PFSK-1 (cell line): ENCODE measurements at regions not wholly inside any gene's neighbourhood (a gene's known extent, or its start where the extent isn't known, plus 50 kb on each side); places are given as distances from the start of the nearest gene placed in this dataset.

ENCODE experiments used
- FOXP2 ChIP-seq: optimal IDR thresholded peaks from 2 replicates; pipeline ENCODE3; 2011; ENCODE audit warnings: borderline replicate concordance, control low read depth, inconsistent platforms; ENCODE audit not compliant: insufficient read depth; ENCODE audit errors: extremely low read length, extremely low read depth
- POLR2AphosphoS5 ChIP-seq: IDR thresholded peaks from 2 replicates; pipeline ENCODE4 v1.6.1; 2012; ENCODE audit warnings: low read depth, mild to moderate bottlenecking, control low read depth, low read length, moderate library complexity
- SIN3A ChIP-seq: IDR thresholded peaks from 2 replicates; pipeline ENCODE4 v1.6.1; 2012; ENCODE audit warnings: mild to moderate bottlenecking, low read length, moderate library complexity, borderline replicate concordance; ENCODE audit not compliant: insufficient read depth
- TAF1 ChIP-seq: IDR thresholded peaks from 2 replicates; pipeline ENCODE4 v1.6.1; 2012; ENCODE audit warnings: low read length, control low read depth, borderline replicate concordance; ENCODE audit not compliant: insufficient read depth
- TF ChIP-seq, protein P1 (sequence below), 2 experiments: IDR thresholded peaks; 2 replicates each; pipeline versions ENCODE4 v1.6.1 to v1.8.0; 2011 to 2012; ENCODE audit warnings: low read depth in 2 of 2, low read length in 2 of 2, control low read depth in 1 of 2, inconsistent platforms in 1 of 2, mild to moderate bottlenecking in 1 of 2, moderate library complexity in 1 of 2; ENCODE audit not compliant: insufficient read depth in 1 of 2

DNA sequence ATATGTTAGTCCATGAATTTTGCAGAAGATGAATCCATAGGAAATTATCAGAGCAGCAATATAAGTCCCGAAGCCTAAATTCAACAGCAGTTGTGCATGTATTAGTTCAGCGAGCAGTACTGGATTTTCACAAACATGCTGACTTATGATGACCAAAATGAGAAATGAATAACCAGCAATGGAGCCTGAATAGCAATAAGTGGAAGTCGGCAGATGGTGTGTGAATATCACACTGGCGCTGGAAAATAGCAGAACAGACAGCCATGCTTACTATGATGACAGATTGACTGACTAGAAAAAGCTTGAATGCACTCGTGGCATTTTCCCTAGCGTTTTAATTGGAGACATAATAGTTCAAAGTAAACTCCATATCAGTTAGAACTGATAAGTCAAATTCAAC, 1114.5 kb downstream of the DSC3 start:
- TF ChIP-seq SIN3A (no peak), POLR2AphosphoS5 (no peak), FOXP2 (no peak), TAF1 (no peak)
- TF ChIP-seq, protein P1, sequence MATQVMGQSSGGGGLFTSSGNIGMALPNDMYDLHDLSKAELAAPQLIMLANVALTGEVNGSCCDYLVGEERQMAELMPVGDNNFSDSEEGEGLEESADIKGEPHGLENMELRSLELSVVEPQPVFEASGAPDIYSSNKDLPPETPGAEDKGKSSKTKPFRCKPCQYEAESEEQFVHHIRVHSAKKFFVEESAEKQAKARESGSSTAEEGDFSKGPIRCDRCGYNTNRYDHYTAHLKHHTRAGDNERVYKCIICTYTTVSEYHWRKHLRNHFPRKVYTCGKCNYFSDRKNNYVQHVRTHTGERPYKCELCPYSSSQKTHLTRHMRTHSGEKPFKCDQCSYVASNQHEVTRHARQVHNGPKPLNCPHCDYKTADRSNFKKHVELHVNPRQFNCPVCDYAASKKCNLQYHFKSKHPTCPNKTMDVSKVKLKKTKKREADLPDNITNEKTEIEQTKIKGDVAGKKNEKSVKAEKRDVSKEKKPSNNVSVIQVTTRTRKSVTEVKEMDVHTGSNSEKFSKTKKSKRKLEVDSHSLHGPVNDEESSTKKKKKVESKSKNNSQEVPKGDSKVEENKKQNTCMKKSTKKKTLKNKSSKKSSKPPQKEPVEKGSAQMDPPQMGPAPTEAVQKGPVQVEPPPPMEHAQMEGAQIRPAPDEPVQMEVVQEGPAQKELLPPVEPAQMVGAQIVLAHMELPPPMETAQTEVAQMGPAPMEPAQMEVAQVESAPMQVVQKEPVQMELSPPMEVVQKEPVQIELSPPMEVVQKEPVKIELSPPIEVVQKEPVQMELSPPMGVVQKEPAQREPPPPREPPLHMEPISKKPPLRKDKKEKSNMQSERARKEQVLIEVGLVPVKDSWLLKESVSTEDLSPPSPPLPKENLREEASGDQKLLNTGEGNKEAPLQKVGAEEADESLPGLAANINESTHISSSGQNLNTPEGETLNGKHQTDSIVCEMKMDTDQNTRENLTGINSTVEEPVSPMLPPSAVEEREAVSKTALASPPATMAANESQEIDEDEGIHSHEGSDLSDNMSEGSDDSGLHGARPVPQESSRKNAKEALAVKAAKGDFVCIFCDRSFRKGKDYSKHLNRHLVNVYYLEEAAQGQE (IDR thresholded peaks at IDR 0.05; ENCODE audit: insufficient read depth in 1 of 2, low read depth in 2 of 2, low read length in 2 of 2): no peak

DNA sequence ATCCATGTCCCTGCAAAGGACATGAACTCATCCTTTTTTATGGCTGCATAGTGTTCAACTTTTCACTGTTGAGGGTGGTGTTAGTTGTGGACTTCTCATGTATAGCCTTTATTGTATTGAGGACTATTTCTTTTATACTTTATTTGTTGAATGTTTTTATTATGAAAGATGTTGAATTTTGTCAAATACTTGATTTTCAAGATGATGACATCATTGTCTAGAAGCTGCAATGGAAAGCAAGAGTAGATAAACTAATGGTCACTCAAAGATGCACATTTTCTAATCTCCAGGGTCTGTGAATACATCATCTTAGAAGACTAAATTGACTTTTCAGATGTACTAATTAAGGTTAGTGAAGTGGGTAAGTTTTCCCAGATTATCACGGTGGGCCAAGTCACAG, 1117.0 kb downstream of the DSC3 start:
- no peak for TF ChIP-seq TAF1
- TF ChIP-seq, protein P1 (IDR thresholded peaks at IDR 0.05; ENCODE audit: insufficient read depth in 1 of 2, low read depth in 2 of 2, low read length in 2 of 2): no peak
- no peak for TF ChIP-seq SIN3A
- TF ChIP-seq FOXP2: no peak
- no peak for TF ChIP-seq POLR2AphosphoS5

DNA sequence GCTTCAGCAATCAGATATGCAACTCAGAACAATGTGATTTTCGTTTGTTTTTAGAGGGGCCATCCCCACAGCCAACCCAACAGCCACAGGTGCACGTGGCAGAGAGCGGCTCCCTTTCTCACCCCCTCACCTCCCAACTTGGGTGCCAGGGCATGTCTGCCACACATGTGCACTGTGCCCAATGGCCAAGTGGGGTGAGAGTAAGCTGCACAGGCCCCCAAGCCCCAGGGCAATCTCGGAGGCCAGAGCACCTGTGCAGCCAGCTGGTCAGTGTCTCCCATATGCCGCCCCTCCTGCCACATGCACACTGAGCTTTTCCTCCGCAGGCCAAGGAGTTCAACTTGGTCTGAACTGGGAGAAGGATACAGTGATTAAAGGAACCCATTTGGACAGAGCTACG, 1130.2 kb downstream of the DSC3 start:
- TF ChIP-seq POLR2AphosphoS5 (no peak), FOXP2 (no peak), SIN3A (no peak), TAF1 (no peak)
- TF ChIP-seq, protein P1 (IDR thresholded peaks at IDR 0.05; ENCODE audit: insufficient read depth in 1 of 2, low read depth in 2 of 2, low read length in 2 of 2): no peak

DNA sequence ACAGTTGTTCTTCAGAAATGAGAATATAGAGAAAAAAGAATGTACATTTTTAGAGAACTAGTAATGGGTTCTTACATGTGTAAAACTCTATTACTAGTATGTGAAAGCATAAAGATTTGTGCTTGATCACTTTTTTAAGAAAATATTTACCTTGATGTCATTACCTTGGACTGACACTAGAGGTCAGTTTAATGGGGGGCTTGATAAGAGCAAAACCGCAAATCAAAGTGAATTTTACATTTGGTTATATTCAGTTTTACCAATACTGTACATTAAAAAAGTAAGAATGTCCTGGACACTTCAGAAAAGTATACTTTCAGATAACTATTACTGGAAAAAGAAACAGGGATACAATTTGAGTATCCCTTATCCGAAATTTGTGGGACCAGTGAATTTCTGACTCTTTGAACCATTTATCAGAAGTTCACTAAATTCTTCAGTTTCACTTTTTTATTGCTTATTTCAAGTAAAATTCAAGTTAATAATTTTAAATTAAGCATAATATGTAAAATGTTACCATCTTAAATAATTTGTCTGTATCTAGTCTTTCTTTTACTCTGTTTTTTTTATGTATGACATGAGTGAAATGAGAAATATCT, 1149.5 kb downstream of the DSC3 start:
- TF ChIP-seq, protein P1 (IDR thresholded peaks at IDR 0.05; ENCODE audit: insufficient read depth in 1 of 2, low read depth in 2 of 2, low read length in 2 of 2): no peak
- TF ChIP-seq POLR2AphosphoS5: no peak

DNA sequence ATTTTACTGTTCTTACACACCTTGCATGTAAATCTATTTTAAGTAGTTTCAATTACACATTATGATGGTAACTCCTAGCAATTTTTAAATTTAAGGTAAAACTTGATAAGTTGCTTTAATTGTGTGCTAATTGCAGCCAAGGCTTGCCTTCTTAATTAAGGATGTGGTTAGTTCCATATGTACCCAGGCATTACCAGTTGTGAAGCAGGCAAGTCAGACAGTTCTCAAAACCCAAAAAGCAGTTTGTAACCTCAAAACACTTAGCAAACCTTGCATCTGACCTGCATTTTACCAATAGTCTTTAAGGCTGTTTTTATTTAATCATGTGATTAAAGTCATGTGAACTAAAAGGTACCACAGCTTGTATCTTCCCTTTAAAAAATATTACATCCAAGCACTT, 1159.4 kb downstream of the DSC3 start:
- TF ChIP-seq TAF1 (no peak), FOXP2 (no peak), SIN3A (no peak), POLR2AphosphoS5 (no peak)
- TF ChIP-seq, protein P1 (IDR thresholded peaks at IDR 0.05; ENCODE audit: insufficient read depth in 1 of 2, low read depth in 2 of 2, low read length in 2 of 2): no peak
